SK-N-SH (cell line): ENCODE measurements at regions not wholly inside any gene's neighbourhood (a gene's known extent, or its start where the extent isn't known, plus 50 kb on each side); places are given as distances from the start of the nearest gene placed in this dataset.

Experiments
- CTCF ChIA-PET: fragments of 300-600, 350-600 bp; formaldehyde crosslinking; extraction: SDS; loops from one replicate; lab custom pipeline; 2021; lab: Yijun Ruan, JAX
- POLR2A ChIA-PET: fragments of 350-600 bp; sonication (Branson Sonifier 250); formaldehyde crosslinking; extraction: SDS; loops from one replicate; lab custom pipeline; 2020; ENCODE audit warnings: antibody characterized with exemption, inconsistent platforms; lab: Yijun Ruan, JAX
- DNase-seq: peaks from one replicate; pipeline ENCODE4 v3.0.0; 2012
- H2AFZ ChIP-seq: fragments of 200-600 bp; sonication (generic); 2 replicates; pipeline ENCODE4 v1.8.1; 2016; ENCODE audit warnings: antibody characterized with exemption, mild to moderate bottlenecking, low read depth
- H3F3A ChIP-seq: fragments of 200-600 bp; sonication (generic); replicated peaks from 2 replicates; pipeline ENCODE3; 2016; ENCODE audit warnings: antibody characterized with exemption, mild to moderate bottlenecking; ENCODE audit not compliant: insufficient read depth
- H3K27ac ChIP-seq, 2 experiments: fragments of 200-500 bp in 1 of 2; fragments of 200-600 bp in 1 of 2; sonication (Bioruptor generic) in 1 of 2; sonication (generic), shearing (Covaris generic) in 1 of 2; 2 replicates each; pipeline versions ENCODE4 v1.5.1 to v1.6.1; 2014 to 2016; ENCODE audit warnings: low read depth in 2 of 2, inconsistent platforms in 1 of 2, low read length in 1 of 2, mild to moderate bottlenecking in 1 of 2, mixed read lengths in 1 of 2
- H3K27me3 ChIP-seq: fragments of 200-600 bp; sonication (generic), shearing (Covaris generic); 2 replicates; pipeline ENCODE4 v1.6.1; 2016; ENCODE audit warnings: mixed run types; ENCODE audit not compliant: insufficient read depth
- H3K36me3 ChIP-seq, 2 experiments: fragments of 200-500 bp in 1 of 2; fragments of 200-600 bp in 1 of 2; sonication (Bioruptor generic) in 1 of 2; sonication (generic) in 1 of 2; replicated peaks in 1 of 2; 2 replicates each; pipeline versions ENCODE3 to v1.5.1; 2014 to 2016; ENCODE audit warnings: low read length in 1 of 2, mild to moderate bottlenecking in 1 of 2; ENCODE audit not compliant: insufficient read depth in 2 of 2, control insufficient read depth in 1 of 2
- H3K4me1 ChIP-seq, 2 experiments: fragments of 200-500 bp in 1 of 2; fragments of 200-600 bp in 1 of 2; sonication (Bioruptor generic) in 1 of 2; sonication (generic), shearing (Covaris generic) in 1 of 2; 2 replicates each; pipeline versions ENCODE4 v1.5.1 to v1.6.1; 2014 to 2016; ENCODE audit warnings: low read depth in 1 of 2, low read length in 1 of 2, mixed run types in 1 of 2; ENCODE audit not compliant: insufficient read depth in 2 of 2, control insufficient read depth in 1 of 2
- H3K4me2 ChIP-seq: fragments of 200-600 bp; sonication (generic), shearing (Covaris generic); 2 replicates; pipeline ENCODE4 v1.6.1; 2017; ENCODE audit warnings: mixed run types
- H3K4me3 ChIP-seq, 2 experiments: fragments of 200-500 bp in 1 of 2; fragments of 200-600 bp in 1 of 2; sonication (Bioruptor generic) in 1 of 2; sonication (generic), shearing (Covaris generic) in 1 of 2; 2 replicates each; pipeline versions ENCODE4 v1.5.1 to v1.8.1; 2014 to 2016; ENCODE audit warnings: low read depth in 2 of 2, inconsistent platforms in 1 of 2, low read length in 1 of 2, mild to moderate bottlenecking in 1 of 2, mixed read lengths in 1 of 2, moderate library complexity in 1 of 2
- H3K79me2 ChIP-seq: fragments of 200-600 bp; sonication (generic); 2 replicates; pipeline ENCODE4 v1.8.1; 2017; ENCODE audit warnings: mild to moderate bottlenecking; ENCODE audit not compliant: insufficient read depth
- H3K9ac ChIP-seq: fragments of 200-600 bp; sonication (generic); 2 replicates; pipeline ENCODE4 v1.6.1; 2017; ENCODE audit warnings: mixed run types
- H3K9me2 ChIP-seq: fragments of 200-600 bp; sonication (generic); 2 replicates; pipeline ENCODE4 v1.6.1; 2017; ENCODE audit warnings: mixed run types
- H3K9me3 ChIP-seq: fragments of 200-600 bp; sonication (generic); 2 replicates; pipeline ENCODE4 v1.6.1; 2017; ENCODE audit warnings: mixed run types, mild to moderate bottlenecking, moderate library complexity
- H4K20me1 ChIP-seq: fragments of 200-600 bp; sonication (generic); 2 replicates; pipeline ENCODE4 v1.6.1; 2017; ENCODE audit warnings: mild to moderate bottlenecking, mixed run types; ENCODE audit not compliant: insufficient read depth
- CHD2 ChIP-seq: fragments of 150-350 bp; IDR thresholded peaks from 2 replicates; pipeline ENCODE4 v1.6.1; 2018; ENCODE audit warnings: low read length; ENCODE audit not compliant: partially characterized antibody
- ELF1 ChIP-seq: IDR thresholded peaks from 2 replicates; pipeline ENCODE4 v1.4.0; 2012
- EZH2phosphoT487 ChIP-seq: fragments of 200-600 bp; sonication (generic); IDR thresholded peaks from 2 replicates; pipeline ENCODE4 v1.6.1; 2017; ENCODE audit warnings: low read depth, mixed run types, mild to moderate bottlenecking, antibody characterized with exemption, moderate library complexity, borderline replicate concordance
- FOXJ3 ChIP-seq: sonication (generic); formaldehyde crosslinking; IDR thresholded peaks from 2 replicates; pipeline ENCODE4 v1.5.1; 2020; ENCODE audit warnings: mild to moderate bottlenecking, missing genetic modification reagents
- FOXM1 ChIP-seq: IDR thresholded peaks from 2 replicates; pipeline ENCODE4 v1.4.0; 2012; ENCODE audit warnings: low read depth, mild to moderate bottlenecking
- GABPA ChIP-seq: IDR thresholded peaks from 2 replicates; pipeline ENCODE4 v1.4.0; 2012; ENCODE audit warnings: low read depth, mild to moderate bottlenecking
- JUND ChIP-seq: IDR thresholded peaks from 2 replicates; pipeline ENCODE4 v1.4.0; 2012
- MAX ChIP-seq: IDR thresholded peaks from 2 replicates; pipeline ENCODE4 v1.4.0; 2012; ENCODE audit warnings: low read depth
- MEF2A ChIP-seq: IDR thresholded peaks from 2 replicates; pipeline ENCODE4 v1.4.0; 2012; ENCODE audit warnings: low read depth, borderline replicate concordance
- MXI1 ChIP-seq: IDR thresholded peaks from 2 replicates; pipeline ENCODE4 v1.6.1; 2012; ENCODE audit warnings: mild to moderate bottlenecking, low read depth, low read length, improper control_type of control experiment
- NFIC ChIP-seq: IDR thresholded peaks from 2 replicates; pipeline ENCODE4 v1.4.0; 2012; ENCODE audit warnings: borderline replicate concordance
- NRF1 ChIP-seq: IDR thresholded peaks from 2 replicates; pipeline ENCODE4 v1.6.1; 2012; ENCODE audit warnings: low read depth, mild to moderate bottlenecking, low read length
- PBX3 ChIP-seq: IDR thresholded peaks from 2 replicates; pipeline ENCODE4; 2012
- RAD21 ChIP-seq: IDR thresholded peaks from 2 replicates; pipeline ENCODE4 v1.6.1; 2012; ENCODE audit warnings: mild to moderate bottlenecking, low read length
- RCOR1 ChIP-seq: fragments of 150-350 bp; IDR thresholded peaks from 2 replicates; pipeline ENCODE4 v1.6.1; 2017; ENCODE audit warnings: antibody characterized with exemption, low read length
- RFX5 ChIP-seq: IDR thresholded peaks from 2 replicates; pipeline ENCODE4 v1.6.1; 2012; ENCODE audit warnings: mild to moderate bottlenecking, improper control_type of control experiment, low read length
- RXRA ChIP-seq: IDR thresholded peaks from 2 replicates; pipeline ENCODE4 v1.4.0; 2012; ENCODE audit warnings: low read depth, mild to moderate bottlenecking, borderline replicate concordance
- TAF1 ChIP-seq: IDR thresholded peaks from 2 replicates; pipeline ENCODE4 v1.6.1; 2012; ENCODE audit warnings: low read depth, mild to moderate bottlenecking, low read length, moderate library complexity, borderline replicate concordance
- TEAD4 ChIP-seq: IDR thresholded peaks from 2 replicates; pipeline ENCODE4 v1.4.0; 2012; ENCODE audit warnings: mild to moderate bottlenecking, borderline replicate concordance; ENCODE audit not compliant: insufficient read depth
- USF2 ChIP-seq: fragments of 150-350 bp; IDR thresholded peaks from 2 replicates; pipeline ENCODE4 v1.6.1; 2017; ENCODE audit warnings: antibody characterized with exemption, low read length, low read depth, borderline replicate concordance
- YY1 ChIP-seq: IDR thresholded peaks from 2 replicates; pipeline ENCODE4 v1.4.0; 2012; ENCODE audit warnings: low read depth, mild to moderate bottlenecking
- WGBS: methylation state at CpG from one replicate; pipeline ENCODE4 v1.1.6; 2017; ENCODE audit warnings: low lambda C conversion rate; 5-methylcytosine and 5-hydroxymethylcytosine counted together

- Histone ChIP-seq H3K27me3 (no peaks in the 10 kb centered on the region), H3K4me1 (no peaks in the 10 kb centered on the region), H3K9me3 (no peaks in the 10 kb centered on the region), H3K9ac (no peak overlapping the region), H3K36me3 (no peaks in the 10 kb centered on the region), H3F3A (no peaks in the 10 kb centered on the region), H4K20me1 (no peaks in the 10 kb centered on the region), H3K9me2 (no peaks in the 10 kb centered on the region), H3K79me2 (no peaks in the 10 kb centered on the region), H2AFZ (no peak overlapping the region), H3K27ac (no peak overlapping the region), H3K4me3 (no peak overlapping the region), H3K4me2 (no peak overlapping the region)
- WGBS = 50% methylated on average over 6 of the region's 6 CpGs
- TF ChIP-seq NFIC (no peak), CHD2 (no peak), FOXM1 (no peak), FOXJ3 (CRISPR knock-in tag) (no peak), RXRA (no peak), MAX (no peak)
- ChIA-PET CTCF (no interaction called here), POLR2A (no interaction called here)
- DNase-seq = no peak
Measured at GRCh38 chr4:32680946-32681345, 1960.8 kb downstream of the PCDH7 start.

GRCh38 chr4:32684160-32684559 is 1964.0 kb downstream of the PCDH7 start:
- H3K79me2 ChIP-seq = no peaks in the 10 kb centered on the region
- ChIA-PET POLR2A (no interaction called here), CTCF (interaction anchor here (1.2 kb wide), 1 partner anchor 9 kb away, joined by 3 read pairs; no protein-coding TSS in a partner anchor)
- H3F3A ChIP-seq = no peaks in the 10 kb centered on the region
- no peaks in the 10 kb centered on the region for H3K4me1 ChIP-seq
- WGBS = 6% methylated on average over 1 of the region's 1 CpG
- H3K27me3 ChIP-seq = no peaks in the 10 kb centered on the region
- H3K9me2 ChIP-seq = no peaks in the 10 kb centered on the region
- no peaks in the 10 kb centered on the region for H3K9me3 ChIP-seq
- no peaks in the 10 kb centered on the region for H3K36me3 ChIP-seq
- no peak overlapping the region for H3K27ac ChIP-seq
- DNase-seq = no peak
- H2AFZ ChIP-seq = no peak overlapping the region
- H4K20me1 ChIP-seq = no peaks in the 10 kb centered on the region
- no peak overlapping the region for H3K9ac ChIP-seq
- H3K4me2 ChIP-seq = no peak overlapping the region
- H3K4me3 ChIP-seq = no peak overlapping the region
- TF ChIP-seq MAX (no peak), EZH2phosphoT487 (no peak)

GRCh38 chr4:32686123-32686522 is 1966.0 kb downstream of the PCDH7 start:
- CTCF ChIA-PET = no interaction called here
- no peak overlapping the region for H2AFZ ChIP-seq
- POLR2A ChIA-PET = no interaction called here
- no peaks in the 10 kb centered on the region for H3K27me3 ChIP-seq
- H3K79me2 ChIP-seq = no peaks in the 10 kb centered on the region
- no peak overlapping the region for H3K4me2 ChIP-seq
- WGBS = 44% methylated on average over 6 of the region's 6 CpGs
- no peak overlapping the region for H3K4me3 ChIP-seq
- no peak for TF ChIP-seq RAD21
- no peak for TF ChIP-seq RCOR1
- TF ChIP-seq USF2 = no peak
- no peak for TF ChIP-seq GABPA
- no peak for TF ChIP-seq YY1
- no peak for TF ChIP-seq RFX5
- TF ChIP-seq ELF1 = no peak
- no peak for TF ChIP-seq PBX3
- no peak for TF ChIP-seq MAX
- no peak for TF ChIP-seq NRF1
- no peak for TF ChIP-seq TEAD4
- no peak for TF ChIP-seq FOXM1
- TF ChIP-seq TAF1 = no peak
- TF ChIP-seq MEF2A = no peak
- no peak for TF ChIP-seq FOXJ3 (CRISPR knock-in tag)
- TF ChIP-seq MXI1 = no peak
- no peak for TF ChIP-seq JUND
- no peak for TF ChIP-seq EZH2phosphoT487
- no peak for TF ChIP-seq RXRA
- no peaks in the 10 kb centered on the region for H3K36me3 ChIP-seq
- H3K9me3 ChIP-seq = no peaks in the 10 kb centered on the region
- no peaks in the 10 kb centered on the region for H3K4me1 ChIP-seq
- H3F3A ChIP-seq = no peaks in the 10 kb centered on the region
- no peak for DNase-seq
- H3K27ac ChIP-seq = no peak overlapping the region
- no peak overlapping the region for H3K9ac ChIP-seq
- H3K9me2 ChIP-seq = no peaks in the 10 kb centered on the region
- no peaks in the 10 kb centered on the region for H4K20me1 ChIP-seq
